GM23338 (cell line): ENCODE measurements at regions not wholly inside any gene's neighbourhood (a gene's known extent, or its start where the extent isn't known, plus 50 kb on each side); places are given as distances from the start of the nearest gene placed in this dataset.

Source experiments
- ATAC-seq: fragments of 200-7000 bp; cut with Tn5 transposase; 3 replicates; pipeline ENCODE4 v1.9.1; 2020
- DNase-seq: peaks from one replicate; pipeline ENCODE4 v3.0.0-alpha.2; 2015; ENCODE audit warnings: low spot score
- H2AFZ ChIP-seq: fragments of 200-600 bp; sonication (generic); 2 replicates; pipeline ENCODE4 v1.8.0; 2016; ENCODE audit warnings: antibody characterized with exemption, mild to moderate bottlenecking, moderate library complexity
- H3F3A ChIP-seq: fragments of 200-600 bp; sonication (generic); replicated peaks from 2 replicates; pipeline ENCODE4 v1.8.0; 2017; ENCODE audit warnings: antibody characterized with exemption, mixed run types, low read depth
- H3K27ac ChIP-seq: fragments of 200-600 bp; sonication (generic); 2 replicates; pipeline ENCODE4 v1.6.1; 2016; ENCODE audit warnings: low read depth
- H3K27me3 ChIP-seq: fragments of 200-600 bp; sonication (generic); 2 replicates; pipeline ENCODE4 v1.8.0; 2016; ENCODE audit warnings: mild to moderate bottlenecking, mixed run types, moderate library complexity; ENCODE audit not compliant: insufficient read depth
- H3K36me3 ChIP-seq: fragments of 200-600 bp; sonication (generic); 2 replicates; pipeline ENCODE4 v1.8.0; 2016; ENCODE audit warnings: mild to moderate bottlenecking; ENCODE audit not compliant: insufficient read depth
- H3K4me1 ChIP-seq: fragments of 200-600 bp; sonication (generic); 2 replicates; pipeline ENCODE4 v1.8.0; 2016; ENCODE audit warnings: mild to moderate bottlenecking, moderate library complexity; ENCODE audit not compliant: insufficient read depth
- H3K4me2 ChIP-seq: fragments of 200-600 bp; sonication (generic); 2 replicates; pipeline ENCODE4 v1.7.1; 2017; ENCODE audit warnings: mixed run types
- H3K4me3 ChIP-seq: fragments of 200-600 bp; sonication (generic); 2 replicates; pipeline ENCODE4 v1.6.1; 2016; ENCODE audit warnings: mixed run types
- H3K79me2 ChIP-seq: fragments of 200-600 bp; sonication (generic); replicated peaks from 2 replicates; pipeline ENCODE4 v1.8.0; 2017; ENCODE audit warnings: mild to moderate bottlenecking; ENCODE audit not compliant: insufficient read depth
- H3K9me2 ChIP-seq: fragments of 200-600 bp; sonication (generic); 2 replicates; pipeline ENCODE4 v1.8.0; 2017; ENCODE audit not compliant: insufficient read depth
- H4K20me1 ChIP-seq: fragments of 200-600 bp; sonication (generic); replicated peaks from 2 replicates; pipeline ENCODE4 v1.8.0; 2017; ENCODE audit warnings: mild to moderate bottlenecking; ENCODE audit not compliant: insufficient read depth
- H3K27ac Mint-ChIP-seq: 2 replicates; pipeline ENCODE4 v1.8.0; 2020; ENCODE audit warnings: inconsistent platforms, mild to moderate bottlenecking, moderate library complexity, mixed read lengths
- H3K27me3 Mint-ChIP-seq: 3 replicates; pipeline ENCODE4 v1.8.0; 2022; ENCODE audit warnings: low read depth, mild to moderate bottlenecking, moderate library complexity, mixed read lengths, inconsistent platforms; ENCODE audit not compliant: insufficient read depth, poor library complexity
- H3K36me3 Mint-ChIP-seq: 3 replicates; pipeline ENCODE4 v1.8.0; 2021; ENCODE audit warnings: low read depth, mild to moderate bottlenecking, inconsistent platforms, moderate library complexity, mixed read lengths
- H3K4me1 Mint-ChIP-seq: 3 replicates; pipeline ENCODE4 v1.8.0; 2020; ENCODE audit warnings: mild to moderate bottlenecking, inconsistent platforms, mixed read lengths
- H3K4me3 Mint-ChIP-seq: 3 replicates; pipeline ENCODE4 v1.8.0; 2021; ENCODE audit warnings: moderate library complexity, mild to moderate bottlenecking, inconsistent platforms, mixed read lengths
- H3K9me3 Mint-ChIP-seq: 3 replicates; pipeline ENCODE4 v1.8.0; 2020; ENCODE audit warnings: moderate library complexity, mild to moderate bottlenecking, inconsistent platforms, mixed read lengths
- CREB1 ChIP-seq: fragments of 250-450 bp; sonication (Bioruptor Pico); IDR thresholded peaks from 2 replicates; pipeline ENCODE4 v1.5.0; 2020; ENCODE audit warnings: low read depth, mild to moderate bottlenecking, moderate library complexity
- ETS1 ChIP-seq: IDR thresholded peaks from 2 replicates; pipeline ENCODE4 v1.6.1; 2016; ENCODE audit warnings: antibody characterized with exemption
- EZH2 ChIP-seq: fragments of 200-600 bp; sonication (generic); IDR thresholded peaks from one replicate; pipeline ENCODE4 v1.8.0; 2017; ENCODE audit warnings: antibody characterized with exemption, mild to moderate bottlenecking, low read depth; ENCODE audit not compliant: unreplicated experiment
- JUNB ChIP-seq: IDR thresholded peaks from one replicate; pipeline ENCODE4 v1.6.1; 2016; ENCODE audit warnings: antibody characterized with exemption; ENCODE audit not compliant: unreplicated experiment
- POLR2AphosphoS5 ChIP-seq: IDR thresholded peaks from 2 replicates; pipeline ENCODE4 v1.6.1; 2016; ENCODE audit warnings: antibody characterized with exemption, low read depth
- STAT1 ChIP-seq: IDR thresholded peaks from one replicate; pipeline ENCODE4 v1.6.1; 2016; ENCODE audit warnings: antibody characterized with exemption; ENCODE audit not compliant: unreplicated experiment
- ZNF114 ChIP-seq: fragments of 250-450 bp; sonication (Bioruptor Pico); IDR thresholded peaks from 2 replicates; pipeline ENCODE4 v1.5.0; 2020; ENCODE audit warnings: mild to moderate bottlenecking, moderate library complexity
- ZNF331 ChIP-seq: fragments of 250-450 bp; sonication (Bioruptor Pico); IDR thresholded peaks from 2 replicates; pipeline ENCODE4 v1.5.0; 2020; ENCODE audit warnings: low read depth, mild to moderate bottlenecking, moderate library complexity
- TF ChIP-seq, protein P1 (sequence below): fragments of 250-450 bp; sonication (Bioruptor Pico); IDR thresholded peaks from 2 replicates; pipeline ENCODE4 v1.5.0; 2020; ENCODE audit warnings: mild to moderate bottlenecking, moderate library complexity
- TF ChIP-seq, protein P2 (sequence below), 2 experiments: fragments of 200-600 bp in 1 of 2; sonication (generic) in 1 of 2; conservative IDR thresholded peaks; 2 replicates each; pipeline versions ENCODE4 v1.5.1 to v1.6.1; 2016 to 2017; ENCODE audit warnings: antibody characterized with exemption in 2 of 2, low read depth in 2 of 2, mild to moderate bottlenecking in 2 of 2, moderate library complexity in 1 of 2

DNA sequence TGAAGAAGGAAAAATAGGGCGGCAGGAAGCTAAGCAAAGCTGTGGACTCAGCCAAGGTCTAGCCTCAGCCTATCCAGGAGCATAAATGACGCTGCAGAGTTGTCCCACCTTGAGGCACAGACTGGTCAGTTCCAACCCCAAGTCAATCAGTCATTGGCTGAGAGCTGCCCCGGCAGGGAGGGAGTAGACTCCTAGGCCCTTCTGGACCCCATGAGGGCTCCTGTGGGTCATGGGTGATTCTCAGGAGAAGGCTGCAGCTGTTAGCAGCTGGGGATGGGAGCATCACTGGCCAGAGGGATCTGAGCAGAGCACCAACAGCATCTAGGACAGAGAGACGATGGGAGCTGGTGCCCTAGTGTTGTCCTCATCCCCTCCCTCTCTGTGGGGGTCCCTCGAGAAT, 51.8 kb upstream of the ESRRB start:
- Histone ChIP-seq H3K4me3 (no peak overlapping the region), H3K9me2 (no peaks in the 10 kb centered on the region), H3K36me3 (no peaks in the 10 kb centered on the region), H3K27me3 (peaks cover 8% of the 10 kb centered on the region), H3K27ac (no peak overlapping the region), H2AFZ (no peak overlapping the region), H3F3A (no peaks in the 10 kb centered on the region), H3K79me2 (no peaks in the 10 kb centered on the region), H3K4me2 (no peak overlapping the region), H4K20me1 (no peaks in the 10 kb centered on the region; the same call in 1 of the 2 replicates), H3K4me1 (peaks cover 8% of the 10 kb centered on the region)
- Mint-ChIP-seq H3K4me3 (no peak overlapping the region), H3K9me3 (no peaks in the 10 kb centered on the region), H3K36me3 (no peaks in the 10 kb centered on the region), H3K27me3 (peaks cover 21% of the 10 kb centered on the region), H3K4me1 (peaks cover 15% of the 10 kb centered on the region), H3K27ac (no peak overlapping the region)
- DNase-seq, result no peak
- no peak for ATAC-seq
- TF ChIP-seq STAT1 (no peak), JUNB (no peak), ZNF331 (no peak), POLR2AphosphoS5 (no peak), ZNF114 (CRISPR knock-in tag) (no peak), EZH2 (no peak), CREB1 (CRISPR knock-in tag) (no peak), ETS1 (no peak)
- TF ChIP-seq, protein P1, sequence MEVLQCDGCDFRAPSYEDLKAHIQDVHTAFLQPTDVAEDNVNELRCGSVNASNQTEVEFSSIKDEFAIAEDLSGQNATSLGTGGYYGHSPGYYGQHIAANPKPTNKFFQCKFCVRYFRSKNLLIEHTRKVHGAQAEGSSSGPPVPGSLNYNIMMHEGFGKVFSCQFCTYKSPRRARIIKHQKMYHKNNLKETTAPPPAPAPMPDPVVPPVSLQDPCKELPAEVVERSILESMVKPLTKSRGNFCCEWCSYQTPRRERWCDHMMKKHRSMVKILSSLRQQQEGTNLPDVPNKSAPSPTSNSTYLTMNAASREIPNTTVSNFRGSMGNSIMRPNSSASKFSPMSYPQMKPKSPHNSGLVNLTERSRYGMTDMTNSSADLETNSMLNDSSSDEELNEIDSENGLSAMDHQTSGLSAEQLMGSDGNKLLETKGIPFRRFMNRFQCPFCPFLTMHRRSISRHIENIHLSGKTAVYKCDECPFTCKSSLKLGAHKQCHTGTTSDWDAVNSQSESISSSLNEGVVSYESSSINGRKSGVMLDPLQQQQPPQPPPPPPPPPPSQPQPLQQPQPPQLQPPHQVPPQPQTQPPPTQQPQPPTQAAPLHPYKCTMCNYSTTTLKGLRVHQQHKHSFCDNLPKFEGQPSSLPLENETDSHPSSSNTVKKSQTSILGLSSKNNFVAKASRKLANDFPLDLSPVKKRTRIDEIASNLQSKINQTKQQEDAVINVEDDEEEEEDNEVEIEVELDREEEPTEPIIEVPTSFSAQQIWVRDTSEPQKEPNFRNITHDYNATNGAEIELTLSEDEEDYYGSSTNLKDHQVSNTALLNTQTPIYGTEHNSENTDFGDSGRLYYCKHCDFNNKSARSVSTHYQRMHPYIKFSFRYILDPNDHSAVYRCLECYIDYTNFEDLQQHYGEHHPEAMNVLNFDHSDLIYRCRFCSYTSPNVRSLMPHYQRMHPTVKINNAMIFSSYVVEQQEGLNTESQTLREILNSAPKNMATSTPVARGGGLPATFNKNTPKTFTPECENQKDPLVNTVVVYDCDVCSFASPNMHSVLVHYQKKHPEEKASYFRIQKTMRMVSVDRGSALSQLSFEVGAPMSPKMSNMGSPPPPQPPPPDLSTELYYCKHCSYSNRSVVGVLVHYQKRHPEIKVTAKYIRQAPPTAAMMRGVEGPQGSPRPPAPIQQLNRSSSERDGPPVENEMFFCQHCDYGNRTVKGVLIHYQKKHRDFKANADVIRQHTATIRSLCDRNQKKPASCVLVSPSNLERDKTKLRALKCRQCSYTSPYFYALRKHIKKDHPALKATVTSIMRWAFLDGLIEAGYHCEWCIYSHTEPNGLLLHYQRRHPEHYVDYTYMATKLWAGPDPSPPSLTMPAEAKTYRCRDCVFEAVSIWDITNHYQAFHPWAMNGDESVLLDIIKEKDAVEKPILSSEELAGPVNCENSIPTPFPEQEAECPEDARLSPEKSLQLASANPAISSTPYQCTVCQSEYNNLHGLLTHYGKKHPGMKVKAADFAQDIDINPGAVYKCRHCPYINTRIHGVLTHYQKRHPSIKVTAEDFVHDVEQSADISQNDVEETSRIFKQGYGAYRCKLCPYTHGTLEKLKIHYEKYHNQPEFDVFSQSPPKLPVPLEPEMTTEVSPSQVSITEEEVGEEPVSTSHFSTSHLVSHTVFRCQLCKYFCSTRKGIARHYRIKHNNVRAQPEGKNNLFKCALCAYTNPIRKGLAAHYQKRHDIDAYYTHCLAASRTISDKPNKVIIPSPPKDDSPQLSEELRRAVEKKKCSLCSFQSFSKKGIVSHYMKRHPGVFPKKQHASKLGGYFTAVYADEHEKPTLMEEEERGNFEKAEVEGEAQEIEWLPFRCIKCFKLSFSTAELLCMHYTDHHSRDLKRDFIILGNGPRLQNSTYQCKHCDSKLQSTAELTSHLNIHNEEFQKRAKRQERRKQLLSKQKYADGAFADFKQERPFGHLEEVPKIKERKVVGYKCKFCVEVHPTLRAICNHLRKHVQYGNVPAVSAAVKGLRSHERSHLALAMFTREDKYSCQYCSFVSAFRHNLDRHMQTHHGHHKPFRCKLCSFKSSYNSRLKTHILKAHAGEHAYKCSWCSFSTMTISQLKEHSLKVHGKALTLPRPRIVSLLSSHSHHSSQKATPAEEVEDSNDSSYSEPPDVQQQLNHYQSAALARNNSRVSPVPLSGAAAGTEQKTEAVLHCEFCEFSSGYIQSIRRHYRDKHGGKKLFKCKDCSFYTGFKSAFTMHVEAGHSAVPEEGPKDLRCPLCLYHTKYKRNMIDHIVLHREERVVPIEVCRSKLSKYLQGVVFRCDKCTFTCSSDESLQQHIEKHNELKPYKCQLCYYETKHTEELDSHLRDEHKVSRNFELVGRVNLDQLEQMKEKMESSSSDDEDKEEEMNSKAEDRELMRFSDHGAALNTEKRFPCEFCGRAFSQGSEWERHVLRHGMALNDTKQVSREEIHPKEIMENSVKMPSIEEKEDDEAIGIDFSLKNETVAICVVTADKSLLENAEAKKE (CRISPR knock-in tag), result no peak
- TF ChIP-seq, protein P2, sequence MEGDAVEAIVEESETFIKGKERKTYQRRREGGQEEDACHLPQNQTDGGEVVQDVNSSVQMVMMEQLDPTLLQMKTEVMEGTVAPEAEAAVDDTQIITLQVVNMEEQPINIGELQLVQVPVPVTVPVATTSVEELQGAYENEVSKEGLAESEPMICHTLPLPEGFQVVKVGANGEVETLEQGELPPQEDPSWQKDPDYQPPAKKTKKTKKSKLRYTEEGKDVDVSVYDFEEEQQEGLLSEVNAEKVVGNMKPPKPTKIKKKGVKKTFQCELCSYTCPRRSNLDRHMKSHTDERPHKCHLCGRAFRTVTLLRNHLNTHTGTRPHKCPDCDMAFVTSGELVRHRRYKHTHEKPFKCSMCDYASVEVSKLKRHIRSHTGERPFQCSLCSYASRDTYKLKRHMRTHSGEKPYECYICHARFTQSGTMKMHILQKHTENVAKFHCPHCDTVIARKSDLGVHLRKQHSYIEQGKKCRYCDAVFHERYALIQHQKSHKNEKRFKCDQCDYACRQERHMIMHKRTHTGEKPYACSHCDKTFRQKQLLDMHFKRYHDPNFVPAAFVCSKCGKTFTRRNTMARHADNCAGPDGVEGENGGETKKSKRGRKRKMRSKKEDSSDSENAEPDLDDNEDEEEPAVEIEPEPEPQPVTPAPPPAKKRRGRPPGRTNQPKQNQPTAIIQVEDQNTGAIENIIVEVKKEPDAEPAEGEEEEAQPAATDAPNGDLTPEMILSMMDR (conservative IDR thresholded peaks at IDR 0.05; ENCODE audit: low read depth in 2 of 2), result no peak
